Panc1 (cell line): ENCODE measurements at regions not wholly inside any gene's neighbourhood (a gene's known extent, or its start where the extent isn't known, plus 50 kb on each side); places are given as distances from the start of the nearest gene placed in this dataset.

Source experiments
- ATAC-seq: fragments of 200-7000 bp; cut with Tn5 transposase; 2 replicates; pipeline ENCODE4 v1.9.1; 2020; ENCODE audit warnings: mild to moderate bottlenecking, moderate library complexity
- BruUV-seq: library from RNA; stranded (reverse); fragments of 400-500 nt; replicated peaks from 2 replicates; lab custom pipeline; 2021; lab: Mats Ljungman, UMichigan
- CTCF ChIA-PET: fragments of 300-600 bp; sonication (Branson Sonifier 250); formaldehyde crosslinking; loops from one replicate; lab custom pipeline; 2022; ENCODE audit warnings: antibody characterized with exemption; lab: Charles Lee
- POLR2A ChIA-PET: fragments of 300-600 bp; sonication (Branson Sonifier 250); formaldehyde crosslinking; loops from one replicate; lab custom pipeline; 2022; ENCODE audit warnings: antibody characterized with exemption; lab: Charles Lee
- DNase-seq: peaks from one replicate; pipeline ENCODE4 v3.0.0-alpha.2; 2010; ENCODE audit warnings: low read depth, low spot score
- H3K27ac ChIP-seq: 2 replicates; pipeline ENCODE4 v1.5.1; 2011; ENCODE audit warnings: mild to moderate bottlenecking, low read length, inconsistent platforms
- H3K27me3 ChIP-seq: fragments of 200-500 bp; sonication (Bioruptor generic); 2 replicates; pipeline ENCODE4 v1.6.0; 2014; ENCODE audit warnings: low read length, inconsistent platforms; ENCODE audit not compliant: control insufficient read depth, insufficient read depth
- H3K36me3 ChIP-seq: fragments of 200-500 bp; sonication (Bioruptor generic); 2 replicates; pipeline ENCODE4 v1.5.1; 2014; ENCODE audit warnings: inconsistent platforms, mild to moderate bottlenecking, low read length, moderate library complexity; ENCODE audit not compliant: control insufficient read depth, insufficient read depth
- H3K4me1 ChIP-seq: 2 replicates; pipeline ENCODE4 v1.5.1; 2011; ENCODE audit warnings: inconsistent platforms, mild to moderate bottlenecking, low read length, moderate library complexity; ENCODE audit not compliant: control insufficient read depth, insufficient read depth
- H3K4me3 ChIP-seq, 2 experiments: 2 replicates each; pipeline ENCODE4 v1.5.1; 2011 to 2012; ENCODE audit warnings: low read depth in 2 of 2, low read length in 2 of 2, mild to moderate bottlenecking in 2 of 2, inconsistent platforms in 1 of 2, moderate library complexity in 1 of 2
- H3K9me3 ChIP-seq: fragments of 200-500 bp; sonication (Bioruptor generic); 2 replicates; pipeline ENCODE4 v1.5.1; 2014; ENCODE audit warnings: low read depth, mild to moderate bottlenecking, inconsistent platforms, low read length, moderate library complexity; ENCODE audit not compliant: control insufficient read depth, insufficient read depth
- POLR2AphosphoS5 ChIP-seq: IDR thresholded peaks from 2 replicates; pipeline ENCODE4 v1.6.1; 2012; ENCODE audit warnings: mild to moderate bottlenecking, low read depth, low read length, moderate library complexity
- SIN3A ChIP-seq: IDR thresholded peaks from 2 replicates; pipeline ENCODE4 v1.6.1; 2012; ENCODE audit warnings: low read depth, mild to moderate bottlenecking, low read length, moderate library complexity, borderline replicate concordance; ENCODE audit not compliant: insufficient read depth
- TCF7L2 ChIP-seq: IDR thresholded peaks from 2 replicates; pipeline ENCODE4 v1.6.1; 2011; ENCODE audit warnings: mild to moderate bottlenecking, low read depth, low read length, inconsistent platforms
- in situ Hi-C: cut with HindIII; loops from 2 replicates; pipeline ENCODE4 v1.10.0; 2016; ENCODE audit warnings: low sequenced_read_pairs, low pct_unique_long_range_greater_than_20kb
- intact Hi-C: fragments of 100-400 bp; cut with micrococcal nuclease; formaldehyde crosslinking; loops from one replicate; pipeline ENCODE4 v1.10.0; 2022; ENCODE audit not compliant: unreplicated experiment
- TF ChIP-seq, protein P1 (sequence below), 2 experiments: IDR thresholded peaks; 2 replicates each; pipeline ENCODE4 v1.6.1; 2011 to 2012; ENCODE audit warnings: low read depth in 2 of 2, control low read depth in 1 of 2, low read length in 1 of 2, mild to moderate bottlenecking in 1 of 2, moderate library complexity in 1 of 2; ENCODE audit not compliant: insufficient read depth in 1 of 2
- TF ChIP-seq, protein P2 (sequence below): fragments of 450-650 bp; IDR thresholded peaks from 2 replicates; pipeline ENCODE4 v1.5.1; 2017; ENCODE audit warnings: mild to moderate bottlenecking

DNA sequence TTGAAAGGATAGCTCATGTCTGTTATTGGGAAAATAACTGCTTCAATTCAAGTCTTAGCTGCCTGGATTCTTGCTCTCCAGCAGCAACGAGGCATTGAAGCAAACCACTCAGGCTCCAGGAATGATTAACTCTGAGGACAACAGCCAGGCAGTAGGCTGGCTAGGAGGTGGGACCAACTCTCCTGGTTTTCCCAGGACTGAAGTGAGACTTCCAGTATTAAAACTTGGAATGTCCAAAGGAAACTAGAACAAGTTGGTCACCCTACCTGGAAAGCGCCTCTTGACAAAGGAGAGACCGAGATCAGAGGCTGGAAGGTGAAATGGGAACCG is 100.7 kb downstream of the SALL1 start:
- POLR2A ChIA-PET, result no interaction called here
- H3K4me3 ChIP-seq, result no peak overlapping the region
- BruUV-seq, result no TSS peak
- no peaks in the 10 kb centered on the region for H3K36me3 ChIP-seq
- DNase-seq, result no peak
- no peak overlapping the region for H3K27ac ChIP-seq
- ATAC-seq, result no peak
- no peak for TF ChIP-seq SIN3A
- TF ChIP-seq, protein P1, sequence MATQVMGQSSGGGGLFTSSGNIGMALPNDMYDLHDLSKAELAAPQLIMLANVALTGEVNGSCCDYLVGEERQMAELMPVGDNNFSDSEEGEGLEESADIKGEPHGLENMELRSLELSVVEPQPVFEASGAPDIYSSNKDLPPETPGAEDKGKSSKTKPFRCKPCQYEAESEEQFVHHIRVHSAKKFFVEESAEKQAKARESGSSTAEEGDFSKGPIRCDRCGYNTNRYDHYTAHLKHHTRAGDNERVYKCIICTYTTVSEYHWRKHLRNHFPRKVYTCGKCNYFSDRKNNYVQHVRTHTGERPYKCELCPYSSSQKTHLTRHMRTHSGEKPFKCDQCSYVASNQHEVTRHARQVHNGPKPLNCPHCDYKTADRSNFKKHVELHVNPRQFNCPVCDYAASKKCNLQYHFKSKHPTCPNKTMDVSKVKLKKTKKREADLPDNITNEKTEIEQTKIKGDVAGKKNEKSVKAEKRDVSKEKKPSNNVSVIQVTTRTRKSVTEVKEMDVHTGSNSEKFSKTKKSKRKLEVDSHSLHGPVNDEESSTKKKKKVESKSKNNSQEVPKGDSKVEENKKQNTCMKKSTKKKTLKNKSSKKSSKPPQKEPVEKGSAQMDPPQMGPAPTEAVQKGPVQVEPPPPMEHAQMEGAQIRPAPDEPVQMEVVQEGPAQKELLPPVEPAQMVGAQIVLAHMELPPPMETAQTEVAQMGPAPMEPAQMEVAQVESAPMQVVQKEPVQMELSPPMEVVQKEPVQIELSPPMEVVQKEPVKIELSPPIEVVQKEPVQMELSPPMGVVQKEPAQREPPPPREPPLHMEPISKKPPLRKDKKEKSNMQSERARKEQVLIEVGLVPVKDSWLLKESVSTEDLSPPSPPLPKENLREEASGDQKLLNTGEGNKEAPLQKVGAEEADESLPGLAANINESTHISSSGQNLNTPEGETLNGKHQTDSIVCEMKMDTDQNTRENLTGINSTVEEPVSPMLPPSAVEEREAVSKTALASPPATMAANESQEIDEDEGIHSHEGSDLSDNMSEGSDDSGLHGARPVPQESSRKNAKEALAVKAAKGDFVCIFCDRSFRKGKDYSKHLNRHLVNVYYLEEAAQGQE (IDR thresholded peaks at IDR 0.05; ENCODE audit: insufficient read depth in 1 of 2, low read depth in 2 of 2, low read length in 1 of 2), result no peak
- TF ChIP-seq POLR2AphosphoS5, result no peak
- TF ChIP-seq, protein P2, sequence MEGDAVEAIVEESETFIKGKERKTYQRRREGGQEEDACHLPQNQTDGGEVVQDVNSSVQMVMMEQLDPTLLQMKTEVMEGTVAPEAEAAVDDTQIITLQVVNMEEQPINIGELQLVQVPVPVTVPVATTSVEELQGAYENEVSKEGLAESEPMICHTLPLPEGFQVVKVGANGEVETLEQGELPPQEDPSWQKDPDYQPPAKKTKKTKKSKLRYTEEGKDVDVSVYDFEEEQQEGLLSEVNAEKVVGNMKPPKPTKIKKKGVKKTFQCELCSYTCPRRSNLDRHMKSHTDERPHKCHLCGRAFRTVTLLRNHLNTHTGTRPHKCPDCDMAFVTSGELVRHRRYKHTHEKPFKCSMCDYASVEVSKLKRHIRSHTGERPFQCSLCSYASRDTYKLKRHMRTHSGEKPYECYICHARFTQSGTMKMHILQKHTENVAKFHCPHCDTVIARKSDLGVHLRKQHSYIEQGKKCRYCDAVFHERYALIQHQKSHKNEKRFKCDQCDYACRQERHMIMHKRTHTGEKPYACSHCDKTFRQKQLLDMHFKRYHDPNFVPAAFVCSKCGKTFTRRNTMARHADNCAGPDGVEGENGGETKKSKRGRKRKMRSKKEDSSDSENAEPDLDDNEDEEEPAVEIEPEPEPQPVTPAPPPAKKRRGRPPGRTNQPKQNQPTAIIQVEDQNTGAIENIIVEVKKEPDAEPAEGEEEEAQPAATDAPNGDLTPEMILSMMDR, result no peak
- TF ChIP-seq TCF7L2, result no peak
- intact Hi-C loops, result no loop called here
- CTCF ChIA-PET, result interaction anchor here (0.7 kb wide), 1 partner anchor 789 kb away, joined by 4 read pairs; no protein-coding TSS in a partner anchor
- H3K9me3 ChIP-seq, result no peaks in the 10 kb centered on the region
- H3K4me1 ChIP-seq, result no peaks in the 10 kb centered on the region
- in situ Hi-C loops, result no loop called here
- H3K27me3 ChIP-seq, result no peaks in the 10 kb centered on the region

DNA sequence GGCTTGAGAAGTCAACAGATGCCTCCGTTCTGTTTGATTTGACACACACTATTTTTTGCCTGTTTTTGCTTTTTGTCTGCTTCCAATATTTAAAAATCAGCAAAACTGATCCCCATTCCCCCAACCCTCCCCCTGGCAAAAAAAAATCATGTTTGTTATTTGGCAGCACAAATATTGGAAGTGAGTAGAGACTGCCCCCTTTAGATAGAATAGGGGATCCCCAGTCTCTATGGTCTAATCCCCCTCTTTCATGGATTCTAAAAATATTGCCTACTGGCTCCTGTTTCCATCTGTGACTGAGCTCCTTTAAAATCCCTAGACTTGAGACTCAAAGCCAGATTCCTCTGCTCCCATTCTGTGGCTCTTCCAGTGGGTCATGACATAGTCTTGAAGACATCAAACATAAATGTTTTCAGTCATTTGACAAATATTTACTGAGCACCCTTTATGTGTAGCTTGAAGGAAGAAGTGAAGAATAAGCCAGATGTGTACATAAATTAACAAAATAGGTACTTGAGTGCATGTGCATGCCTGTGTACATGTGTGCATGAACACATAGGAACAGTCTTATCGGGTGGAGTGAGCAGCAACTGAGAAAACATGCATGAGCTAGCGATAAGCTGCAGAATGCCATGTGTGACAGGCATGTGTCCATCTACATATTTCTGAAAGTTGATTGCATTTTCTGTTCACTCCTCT is 101.2 kb downstream of the SALL1 start:
- ATAC-seq, result no peak
- in situ Hi-C loops (no loop called here), intact Hi-C loops (loop anchor here (10.0 kb wide), 1 partner anchor 795 kb away; no protein-coding TSS in a partner anchor)

More for the DNA sequence above, 101.2 kb downstream of the SALL1 start:
- CTCF ChIA-PET, result interaction anchor here (0.7 kb wide), 1 partner anchor 789 kb away, joined by 4 read pairs; no protein-coding TSS in a partner anchor
- TF ChIP-seq, protein P2, result no peak
- H3K4me3 ChIP-seq, result no peak overlapping the region
- no peaks in the 10 kb centered on the region for H3K27me3 ChIP-seq
- H3K4me1 ChIP-seq, result no peaks in the 10 kb centered on the region
- POLR2A ChIA-PET, result no interaction called here
- no TSS peak for BruUV-seq
- no peak overlapping the region for H3K27ac ChIP-seq
- DNase-seq, result no peak
- H3K36me3 ChIP-seq, result no peaks in the 10 kb centered on the region
- no peaks in the 10 kb centered on the region for H3K9me3 ChIP-seq
